Transverse colon (tissue), 1 donor: ENCODE measurements at regions not wholly inside any gene's neighbourhood (a gene's known extent, or its start where the extent isn't known, plus 50 kb on each side); places are given as distances from the start of the nearest gene placed in this dataset.

ENCODE experiments used
- EP300 ChIP-seq: sonication (generic); formaldehyde crosslinking; IDR thresholded peaks from one replicate; pipeline ENCODE4 v1.6.1; 2017; ENCODE audit warnings: antibody characterized with exemption, low read depth
- POLR2A ChIP-seq: fragments of 450-650 bp; IDR thresholded peaks from one replicate; pipeline ENCODE4 v1.6.1; 2016; ENCODE audit warnings: antibody characterized with exemption, mild to moderate bottlenecking, moderate library complexity

GRCh38 chr13:109370496-109370895 is 415.9 kb downstream of the IRS2 start:
- TF ChIP-seq EP300 (no peak), POLR2A (no peak)
